ENCODE measurements at regions not wholly inside any gene's neighbourhood (a gene's known extent, or its start where the extent isn't known, plus 50 kb on each side); places are given as distances from the start of the nearest gene placed in this dataset.
"Not testable (repeated sequence)": the region's sequence is repeated elsewhere in the genome, so short reads cannot be mapped to it uniquely, and the experiment has no call there.

GRCh38 chr5:157971571-157972216 lies 112.7 kb upstream of the CLINT1 start:
- Histone ChIP-seq H3K27me3 (no peaks in the 10 kb centered on the region), H3K27ac (no peak overlapping the region), H3K9me3 (no peaks in the 10 kb centered on the region), H3K36me3 (no peaks in the 10 kb centered on the region), H3K4me1 (no peaks in the 10 kb centered on the region), H3K9ac (ENCODE audit: low read depth in 2 of 2, low read length in 2 of 2) (no peak overlapping the region), H3K4me3 (no peak overlapping the region)
- DNase-seq = no peak
- no peak for TF ChIP-seq CTCF (IDR thresholded peaks at IDR 0.05)
- intact Hi-C loops (cut with DNase I) = no loop called here

- H3K27ac ChIP-seq; DNase-seq; H3K4me1 ChIP-seq; H3K36me3 ChIP-seq; H3K9me3 ChIP-seq; H3K27me3 ChIP-seq; H3K4me3 ChIP-seq; H3K9ac ChIP-seq (ENCODE audit: low read depth in 2 of 2, low read length in 2 of 2); intact Hi-C loops (cut with DNase I): not testable (repeated sequence)
These were observed 109.6 kb upstream of the CLINT1 start for GRCh38 chr5:157968570-157968969.

- Histone ChIP-seq H3K9me3 (no peaks in the 10 kb centered on the region), H3K36me3 (no peaks in the 10 kb centered on the region), H3K4me3 (no peak overlapping the region), H3K27me3 (no peaks in the 10 kb centered on the region), H3K9ac (ENCODE audit: low read depth in 2 of 2, low read length in 2 of 2) (no peak overlapping the region), H3K27ac (no peak overlapping the region), H3K4me1 (no peaks in the 10 kb centered on the region)
- no peak for DNase-seq
- TF ChIP-seq CTCF (IDR thresholded peaks at IDR 0.05) = no peak
- intact Hi-C loops (cut with DNase I) = no loop called here
These were observed 107.0 kb upstream of the CLINT1 start for GRCh38 chr5:157965989-157966388.

- H3K9ac ChIP-seq (ENCODE audit: low read depth in 2 of 2, low read length in 2 of 2) = no peak overlapping the region
- H3K36me3 ChIP-seq = no peaks in the 10 kb centered on the region
- no peaks in the 10 kb centered on the region for H3K27me3 ChIP-seq
- H3K4me3 ChIP-seq = no peak overlapping the region
- no peak for DNase-seq
- no peaks in the 10 kb centered on the region for H3K9me3 ChIP-seq
- no peak for TF ChIP-seq CTCF (IDR thresholded peaks at IDR 0.05)
- intact Hi-C loops (cut with DNase I) = no loop called here
- H3K4me1 ChIP-seq = no peaks in the 10 kb centered on the region
- H3K27ac ChIP-seq = no peak overlapping the region
These were observed 106.2 kb upstream of the CLINT1 start for GRCh38 chr5:157965040-157965678.

GRCh38 chr5:157963761-157964160 lies 104.8 kb upstream of the CLINT1 start:
- H3K27me3 ChIP-seq = no peaks in the 10 kb centered on the region
- H3K9me3 ChIP-seq = no peaks in the 10 kb centered on the region
- intact Hi-C loops (cut with DNase I) = no loop called here
- TF ChIP-seq CTCF (IDR thresholded peaks at IDR 0.05) = no peak
- H3K4me3 ChIP-seq = no peak overlapping the region
- no peaks in the 10 kb centered on the region for H3K36me3 ChIP-seq
- H3K27ac ChIP-seq = no peak overlapping the region
- no peak overlapping the region for H3K9ac ChIP-seq (ENCODE audit: low read depth in 2 of 2, low read length in 2 of 2)
- DNase-seq = no peak
- no peaks in the 10 kb centered on the region for H3K4me1 ChIP-seq

- no peak for DNase-seq
- TF ChIP-seq CTCF (IDR thresholded peaks at IDR 0.05) = no peak
- no peaks in the 10 kb centered on the region for H3K9me3 ChIP-seq
- H3K4me1 ChIP-seq = no peaks in the 10 kb centered on the region
- no peak overlapping the region for H3K9ac ChIP-seq (ENCODE audit: low read depth in 2 of 2, low read length in 2 of 2)
- H3K27me3 ChIP-seq = no peaks in the 10 kb centered on the region
- H3K27ac ChIP-seq = no peak overlapping the region
- H3K36me3 ChIP-seq = no peaks in the 10 kb centered on the region
- no peak overlapping the region for H3K4me3 ChIP-seq
- intact Hi-C loops (cut with DNase I) = no loop called here
These were observed 104.3 kb upstream of the CLINT1 start for GRCh38 chr5:157963244-157963643.

- H3K27ac ChIP-seq; DNase-seq; H3K36me3 ChIP-seq; H3K9me3 ChIP-seq; H3K9ac ChIP-seq (ENCODE audit: low read depth in 2 of 2, low read length in 2 of 2); H3K4me1 ChIP-seq; H3K4me3 ChIP-seq; H3K27me3 ChIP-seq; intact Hi-C loops (cut with DNase I): not testable (repeated sequence)
These were observed 103.7 kb upstream of the CLINT1 start for GRCh38 chr5:157962686-157963085.

Measured in colonic mucosa (tissue), 4 donors.